Stromal cell of bone marrow (primary cell): ENCODE measurements at regions not wholly inside any gene's neighbourhood (a gene's known extent, or its start where the extent isn't known, plus 50 kb on each side); places are given as distances from the start of the nearest gene placed in this dataset.

Experiments used
- DNase-seq: peaks from one replicate; pipeline ENCODE4 v3.0.0-alpha.2; 2012; ENCODE audit warnings: low read depth

DNA sequence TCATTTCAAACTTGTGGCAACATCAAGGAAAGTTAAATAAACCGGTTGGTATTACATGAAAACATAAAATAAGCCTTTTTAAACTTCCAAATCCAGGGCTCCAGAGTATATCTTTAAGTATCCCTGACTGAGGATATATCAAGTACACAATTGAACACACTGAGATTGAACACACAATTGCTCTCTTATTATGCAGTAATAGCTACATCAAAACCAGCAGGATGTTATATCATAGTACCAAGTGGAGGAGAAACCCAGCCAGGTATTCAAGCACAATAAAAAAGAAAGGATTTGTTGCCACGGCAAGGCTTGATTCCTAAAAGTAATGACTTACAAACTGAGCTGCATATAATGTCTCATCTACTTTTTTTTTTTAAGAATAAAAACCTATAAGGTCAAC lies 605.8 kb downstream of the SPOCK3 start:
- DNase-seq, result no peak

DNA sequence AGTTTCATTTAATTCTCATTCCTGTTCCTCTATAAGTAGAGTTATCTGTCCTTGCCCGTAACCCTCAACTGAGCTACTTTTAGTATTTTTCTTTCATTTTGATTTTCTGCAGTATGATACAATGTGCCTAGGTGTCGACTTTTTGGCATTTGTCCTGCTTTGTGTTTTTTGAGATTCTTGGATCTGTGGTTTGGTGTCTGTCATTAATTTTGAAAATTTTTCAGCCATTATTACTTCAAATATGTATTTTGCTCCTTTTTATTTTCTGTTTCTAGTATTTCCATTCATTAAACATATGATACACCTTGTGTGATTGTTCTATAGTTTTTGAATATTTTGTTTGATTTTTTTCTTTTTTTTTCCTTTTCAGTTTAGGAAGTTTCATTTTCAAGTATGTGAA lies 598.9 kb downstream of the SPOCK3 start:
- DNase-seq, result no peak

DNA sequence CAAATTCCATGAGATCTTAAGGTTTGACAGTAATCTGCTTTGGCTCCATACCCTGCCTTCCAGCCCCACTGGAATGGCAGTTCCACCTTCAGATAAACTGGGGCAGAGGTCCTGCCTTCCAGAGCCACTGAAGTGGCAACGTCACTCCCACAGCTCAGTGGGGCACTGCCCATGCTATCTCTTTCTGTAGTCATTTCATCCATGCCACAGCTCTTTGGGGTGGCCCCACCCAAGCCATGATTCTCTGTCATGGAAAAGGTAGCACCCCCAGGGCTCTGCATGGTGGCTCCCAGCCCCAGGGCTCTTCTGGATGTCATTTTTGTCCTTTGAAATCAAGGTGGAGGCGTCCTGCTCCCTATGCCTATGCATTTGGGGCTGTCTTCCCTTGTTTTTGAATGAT lies 596.5 kb downstream of the SPOCK3 start:
- DNase-seq, result no peak

DNA sequence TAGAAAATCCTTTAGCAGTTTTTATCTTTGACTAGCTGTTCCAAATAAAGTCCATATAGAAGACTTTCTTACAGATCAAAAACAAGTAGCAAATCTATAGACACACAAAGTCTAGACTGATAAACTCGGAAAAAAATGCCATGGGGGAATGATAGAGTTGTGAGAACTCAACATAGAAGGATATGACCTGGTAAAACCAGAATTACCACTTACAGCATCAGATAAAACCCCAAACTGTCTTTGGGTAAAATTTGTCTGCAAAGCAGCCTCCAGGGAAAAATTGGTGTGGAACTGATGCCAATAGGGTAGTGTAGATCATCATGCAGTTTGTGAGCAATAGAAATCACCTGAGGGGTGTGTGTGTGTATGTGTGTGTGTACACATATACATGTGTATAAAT lies 579.1 kb downstream of the SPOCK3 start:
- DNase-seq, result no peak

DNA sequence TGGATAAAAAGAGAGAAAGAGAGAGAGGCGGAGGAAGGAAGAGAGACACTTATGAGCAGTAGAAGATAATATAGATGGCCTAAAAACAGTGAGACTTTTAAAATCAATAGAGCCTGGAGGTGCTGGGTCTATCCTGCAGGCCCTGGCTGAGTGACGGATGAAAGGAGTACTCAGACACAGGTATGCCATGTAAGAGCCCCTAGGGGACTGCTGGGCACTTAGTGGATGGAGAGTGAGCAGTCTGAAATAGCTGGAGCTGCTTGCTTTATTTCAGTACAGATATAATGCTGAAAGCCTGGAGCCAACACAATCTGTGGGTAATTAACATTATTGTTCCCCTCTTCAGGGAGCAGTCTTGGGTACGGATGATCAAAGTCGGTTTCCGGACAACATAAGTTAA lies 578.6 kb downstream of the SPOCK3 start:
- no peak for DNase-seq

DNA sequence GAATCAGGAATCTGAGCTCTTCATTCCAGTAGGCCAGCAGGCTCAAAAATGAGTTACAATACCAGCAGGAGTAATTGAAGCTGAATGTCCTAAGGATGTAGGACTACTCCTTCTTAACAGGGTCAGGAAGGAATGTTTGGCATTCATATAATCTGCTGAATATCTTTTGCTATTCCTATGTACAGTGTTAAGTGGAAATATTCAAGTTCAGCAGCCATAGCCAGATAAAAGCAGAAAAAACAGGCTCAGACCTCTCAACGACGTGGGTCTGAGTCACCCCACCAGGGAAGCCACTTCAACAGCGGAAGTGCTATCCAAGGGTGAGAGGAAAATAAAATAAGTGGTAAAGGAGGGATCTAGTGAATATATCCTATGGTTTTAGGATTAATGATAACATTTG lies 577.0 kb downstream of the SPOCK3 start:
- DNase-seq, result no peak

DNA sequence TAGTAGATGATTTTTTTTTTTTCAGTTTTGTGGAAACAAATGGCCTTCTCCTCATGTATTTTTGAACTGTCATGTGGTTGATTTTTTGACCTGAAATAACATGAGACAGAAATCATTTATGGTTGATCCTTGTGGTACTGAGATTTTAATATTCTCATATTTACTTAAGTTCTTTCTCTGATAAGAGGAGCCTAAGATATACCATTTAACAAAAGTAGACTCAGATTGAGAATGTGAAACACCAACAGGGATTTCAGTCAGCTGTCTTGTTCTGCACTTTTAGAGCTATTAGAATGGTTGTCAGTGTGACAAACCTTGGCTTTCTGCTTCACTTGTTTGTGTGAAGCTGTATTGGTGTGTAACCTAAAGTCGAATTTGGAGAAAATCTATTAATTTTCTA lies 575.7 kb downstream of the SPOCK3 start:
- DNase-seq, result no peak

DNA sequence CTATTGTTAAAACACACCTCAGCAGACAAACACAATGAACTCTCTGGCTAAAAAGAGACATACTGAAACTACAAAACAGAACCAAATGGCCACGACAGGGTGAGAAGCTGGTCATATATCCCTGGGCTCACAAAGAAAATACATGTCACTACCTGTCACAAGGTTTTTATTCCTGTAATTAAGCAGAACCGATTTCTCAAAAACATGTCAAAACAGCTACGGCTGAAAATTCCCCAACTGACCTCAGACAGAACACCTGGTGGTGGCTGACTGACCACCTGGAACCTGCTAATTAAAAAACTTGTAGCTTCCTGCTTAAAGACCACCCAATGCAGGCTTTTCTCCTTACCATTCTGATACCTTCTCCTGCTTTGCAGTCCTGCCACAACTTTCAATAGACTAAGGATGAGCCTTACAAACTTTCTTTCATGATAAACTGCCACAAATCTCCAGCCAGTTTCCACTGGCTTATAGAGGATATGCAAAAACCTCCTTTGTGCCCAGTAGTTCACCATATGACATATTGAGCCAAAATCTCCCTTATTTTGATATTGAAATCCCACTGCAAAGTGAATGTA lies 571.9 kb downstream of the SPOCK3 start:
- DNase-seq, result no peak

DNA sequence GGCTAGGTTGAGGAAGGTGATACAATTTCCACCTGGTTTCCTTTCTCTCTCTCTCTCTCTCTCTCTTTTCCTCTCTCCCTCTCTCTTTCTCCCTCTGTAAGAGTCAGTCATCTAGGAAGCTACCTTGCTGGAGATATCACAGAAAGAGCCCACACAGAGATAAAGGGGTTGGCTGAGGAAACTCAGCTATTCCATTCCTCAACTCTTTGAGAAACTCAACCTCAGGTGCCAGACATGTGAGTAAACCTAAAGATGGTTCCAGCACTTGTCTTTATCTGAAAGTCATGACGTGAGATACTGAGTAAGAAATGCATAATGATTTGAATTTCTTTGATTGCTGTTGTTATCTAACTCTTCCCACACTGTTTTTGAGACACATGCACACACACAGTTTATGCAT lies 564.0 kb downstream of the SPOCK3 start:
- DNase-seq, result no peak

DNA sequence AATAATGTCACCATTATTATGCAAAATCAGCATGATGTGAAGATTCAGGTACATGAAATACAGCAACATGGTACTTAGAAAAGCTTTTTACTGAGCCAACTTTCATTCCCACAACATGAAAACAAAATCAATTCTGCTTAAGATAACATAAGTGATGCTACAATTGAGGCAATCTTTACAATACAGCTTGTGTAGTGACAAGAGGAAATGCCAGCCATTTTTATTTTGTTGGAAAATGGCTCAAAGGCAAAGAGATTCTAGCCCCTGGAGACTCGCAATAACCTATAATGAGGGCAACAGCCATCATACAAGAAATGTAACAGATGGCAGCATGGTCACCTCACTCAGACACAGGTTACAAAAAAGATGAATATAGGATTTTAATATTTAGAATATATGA lies 560.4 kb downstream of the SPOCK3 start:
- no peak for DNase-seq

DNA sequence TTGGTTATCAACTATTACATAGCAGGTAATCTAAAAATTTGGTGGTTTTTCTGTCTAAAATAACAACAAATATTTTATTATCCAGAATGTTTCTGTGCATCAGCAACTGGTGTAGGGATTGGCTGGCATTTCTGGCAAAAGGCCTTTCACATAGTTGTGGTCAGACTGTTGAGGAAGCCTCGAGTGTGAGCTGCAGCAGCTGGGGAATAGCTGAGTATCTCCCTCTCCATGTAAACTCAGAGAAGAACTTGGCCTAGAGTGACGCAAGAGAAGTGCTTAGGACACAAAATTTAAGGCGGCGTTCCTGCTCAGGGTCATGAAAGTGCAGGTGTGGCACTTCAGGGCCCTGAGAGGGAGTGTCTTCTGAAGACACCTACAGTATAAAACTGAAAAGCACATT lies 558.9 kb downstream of the SPOCK3 start:
- peak; percentile 41 for DNase-seq

DNA sequence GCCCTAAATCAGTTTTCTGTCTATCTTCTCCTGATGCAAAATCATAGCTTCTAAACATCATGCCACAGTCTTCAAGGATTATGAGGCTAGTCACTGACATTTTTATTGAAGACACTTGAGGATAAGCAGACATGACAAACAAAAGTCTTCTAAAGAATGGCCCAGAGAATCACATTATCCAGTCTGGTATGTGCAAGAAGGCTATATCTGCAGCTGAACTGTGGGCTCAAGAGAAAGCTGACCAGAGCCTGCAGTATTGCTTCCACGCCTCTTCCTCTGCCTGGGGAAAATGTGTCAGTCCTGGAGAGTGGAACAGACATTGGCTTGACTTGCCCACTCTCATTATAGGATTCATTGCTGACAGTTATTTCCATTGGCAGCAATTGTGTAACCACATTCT lies 553.5 kb downstream of the SPOCK3 start:
- DNase-seq, result no peak

DNA sequence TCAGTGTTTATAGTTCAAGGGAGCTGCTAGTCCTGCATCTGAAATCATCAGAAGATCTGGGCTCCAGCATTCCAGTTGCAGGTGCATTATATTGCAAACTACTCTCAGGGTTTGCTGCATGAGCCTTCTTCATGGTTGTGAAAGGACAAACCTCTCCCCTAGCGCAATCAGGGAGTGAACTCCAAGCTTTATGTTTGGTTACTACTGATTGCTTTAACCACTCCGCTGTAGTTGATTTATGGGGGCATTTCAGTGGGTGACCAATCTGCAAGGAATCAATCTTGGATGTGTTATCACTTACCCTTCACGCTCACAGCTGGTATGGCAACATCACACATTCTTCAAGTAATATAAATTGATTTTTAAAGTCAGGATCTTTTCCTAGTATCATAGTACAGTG lies 552.1 kb downstream of the SPOCK3 start:
- DNase-seq, result no peak
